ENCODE measurements at regions not wholly inside any gene's neighbourhood (a gene's known extent, or its start where the extent isn't known, plus 50 kb on each side); places are given as distances from the start of the nearest gene placed in this dataset.

- TF ChIP-seq SPI1 (IDR thresholded peaks at IDR 0.05; ENCODE audit: low read depth, low read length) (no peak), POLR2A (IDR thresholded peaks at IDR 0.05; ENCODE audit: low read depth, low read length) (no peak), POLR2AphosphoS5 (IDR thresholded peaks at IDR 0.05; ENCODE audit: low read depth, low read length) (no peak), TAF1 (IDR thresholded peaks at IDR 0.05; ENCODE audit: low read depth, low read length) (no peak), POU2F2 (IDR thresholded peaks at IDR 0.05; ENCODE audit: low read depth, low read length) (no peak)
These were observed 232.9 kb upstream of the NCAM1 start for GRCh38 chr11:112728288-112728687.

All from GM12891 (cell line).